H9 (cell line): ENCODE measurements at regions not wholly inside any gene's neighbourhood (a gene's known extent, or its start where the extent isn't known, plus 50 kb on each side); places are given as distances from the start of the nearest gene placed in this dataset.

Source experiments
- DNase-seq: peaks from one replicate; pipeline ENCODE4 v3.0.0-alpha.2; 2017
- H2AFZ ChIP-seq: one replicate; pipeline ENCODE4 v1.6.1; 2013; ENCODE audit warnings: mild to moderate bottlenecking, low read length, control low read depth, moderate library complexity
- H2AK5ac ChIP-seq: 2 replicates; pipeline ENCODE4 v1.6.1; 2013; ENCODE audit warnings: low read length, control low read depth, mixed read lengths; ENCODE audit not compliant: insufficient read length
- H2BK120ac ChIP-seq: one replicate; pipeline ENCODE4 v1.6.1; 2013; ENCODE audit warnings: low read depth, mild to moderate bottlenecking, low read length, control low read depth, inconsistent platforms; ENCODE audit not compliant: poor library complexity, severe bottlenecking
- H2BK12ac ChIP-seq: 2 replicates; pipeline ENCODE4 v1.6.1; 2013; ENCODE audit warnings: low read length, control low read depth, mixed read lengths, low read depth; ENCODE audit not compliant: insufficient read length
- H2BK15ac ChIP-seq: 2 replicates; pipeline ENCODE4 v1.6.1; 2013; ENCODE audit warnings: low read depth, low read length, control low read depth
- H2BK20ac ChIP-seq: one replicate; pipeline ENCODE4 v1.6.1; 2013; ENCODE audit warnings: low read depth, mild to moderate bottlenecking, low read length, control low read depth, inconsistent platforms; ENCODE audit not compliant: poor library complexity, severe bottlenecking
- H2BK5ac ChIP-seq: 2 replicates; pipeline ENCODE4 v1.6.1; 2013; ENCODE audit warnings: low read length, control low read depth, mixed read lengths; ENCODE audit not compliant: insufficient read length
- H3K14ac ChIP-seq: 2 replicates; pipeline ENCODE4 v1.6.1; 2013; ENCODE audit warnings: low read length, control low read depth; ENCODE audit not compliant: insufficient read depth
- H3K18ac ChIP-seq: 2 replicates; pipeline ENCODE4 v1.6.1; 2013; ENCODE audit warnings: low read depth, mild to moderate bottlenecking, mixed read lengths, low read length, control low read depth; ENCODE audit not compliant: insufficient read length
- H3K23ac ChIP-seq: 2 replicates; pipeline ENCODE4 v1.6.1; 2013; ENCODE audit warnings: low read length, control low read depth, mixed read lengths, low read depth; ENCODE audit not compliant: insufficient read length
- H3K23me2 ChIP-seq: 2 replicates; pipeline ENCODE4 v1.6.1; 2013; ENCODE audit warnings: low read depth, mild to moderate bottlenecking, mixed read lengths, low read length, control low read depth; ENCODE audit not compliant: insufficient read length, poor library complexity, severe bottlenecking
- H3K27ac ChIP-seq: 2 replicates; pipeline ENCODE4 v1.5.1; 2013; ENCODE audit warnings: low read length, control low read depth, mixed read lengths, low read depth; ENCODE audit not compliant: insufficient read length
- H3K27me3 ChIP-seq: 2 replicates; pipeline ENCODE4 v1.6.1; 2013; ENCODE audit warnings: low read length, control low read depth, inconsistent platforms; ENCODE audit not compliant: insufficient read depth
- H3K4ac ChIP-seq: 2 replicates; pipeline ENCODE4 v1.6.1; 2013; ENCODE audit warnings: low read depth, mild to moderate bottlenecking, control low read depth, inconsistent platforms, low read length, moderate library complexity
- H3K4me1 ChIP-seq: 2 replicates; pipeline ENCODE4 v1.6.1; 2013; ENCODE audit warnings: low read length, control low read depth, inconsistent platforms; ENCODE audit not compliant: insufficient read depth
- H3K4me2 ChIP-seq: 2 replicates; pipeline ENCODE4 v1.6.1; 2013; ENCODE audit warnings: low read length, control low read depth, mixed read lengths; ENCODE audit not compliant: insufficient read length, insufficient read depth
- H3K56ac ChIP-seq: 2 replicates; pipeline ENCODE4 v1.6.1; 2013; ENCODE audit warnings: low read depth, mild to moderate bottlenecking, mixed read lengths, low read length, control low read depth; ENCODE audit not compliant: insufficient read length
- H3K79me1 ChIP-seq: 2 replicates; pipeline ENCODE4 v1.6.1; 2013; ENCODE audit warnings: low read depth, mild to moderate bottlenecking, moderate library complexity, low read length, control low read depth, inconsistent platforms; ENCODE audit not compliant: insufficient read depth, poor library complexity, severe bottlenecking
- H3K79me2 ChIP-seq: 2 replicates; pipeline ENCODE4 v1.6.1; 2013; ENCODE audit warnings: low read length, control low read depth, inconsistent platforms; ENCODE audit not compliant: insufficient read depth
- H3K9ac ChIP-seq: 2 replicates; pipeline ENCODE4 v1.6.1; 2013; ENCODE audit warnings: low read length, control low read depth, mixed read lengths; ENCODE audit not compliant: insufficient read length; ENCODE audit errors: extremely low read depth
- H3K9me3 ChIP-seq: one replicate; pipeline ENCODE4 v1.6.1; 2013; ENCODE audit warnings: low read depth, low read length, inconsistent platforms; ENCODE audit not compliant: control insufficient read depth
- H3T11ph ChIP-seq: one replicate; pipeline ENCODE4 v1.6.1; 2013; ENCODE audit warnings: mild to moderate bottlenecking, low read length, control low read depth, inconsistent platforms
- H4K20me1 ChIP-seq: one replicate; pipeline ENCODE4 v1.6.1; 2013; ENCODE audit not compliant: control insufficient read depth, insufficient read length, insufficient read depth
- H4K5ac ChIP-seq: 2 replicates; pipeline ENCODE4 v1.6.1; 2013; ENCODE audit warnings: low read depth, mild to moderate bottlenecking, mixed read lengths, low read length, control low read depth; ENCODE audit not compliant: insufficient read length
- H4K8ac ChIP-seq: replicated peaks from 2 replicates; pipeline ENCODE4 v1.6.1; 2013; ENCODE audit warnings: low read length, control low read depth, mixed read lengths, low read depth; ENCODE audit not compliant: insufficient read length
- H4K91ac ChIP-seq: 2 replicates; pipeline ENCODE4 v1.6.1; 2013; ENCODE audit warnings: low read depth, mild to moderate bottlenecking, moderate library complexity, mixed read lengths, low read length, control low read depth; ENCODE audit not compliant: insufficient read length
- H3K27ac Mint-ChIP-seq, 3 experiments: 2 replicates in 2 of 3; 3 replicates in 1 of 3; pipeline ENCODE4 v1.8.0; 2020 to 2021; ENCODE audit warnings: mixed read lengths in 3 of 3, mild to moderate bottlenecking in 1 of 3, moderate library complexity in 1 of 3
- H3K27me3 Mint-ChIP-seq: 2 replicates; pipeline ENCODE4 v1.8.0; 2021; ENCODE audit warnings: low read depth, mild to moderate bottlenecking, moderate library complexity, mixed read lengths
- H3K36me3 Mint-ChIP-seq, 3 experiments: 2 replicates in 2 of 3; 3 replicates in 1 of 3; pipeline ENCODE4 v1.8.0; 2020 to 2021; ENCODE audit warnings: low read depth in 3 of 3, mixed read lengths in 3 of 3; ENCODE audit not compliant: insufficient read depth in 1 of 3
- H3K4me1 Mint-ChIP-seq, 2 experiments: 2 replicates each; pipeline ENCODE4 v1.8.0; 2020; ENCODE audit warnings: mixed read lengths in 2 of 2
- H3K4me3 Mint-ChIP-seq, 2 experiments: 2 replicates in 1 of 2; 3 replicates in 1 of 2; pipeline ENCODE4 v1.8.0; 2020 to 2021; ENCODE audit warnings: mild to moderate bottlenecking in 2 of 2, mixed read lengths in 2 of 2, moderate library complexity in 1 of 2
- H3K9me3 Mint-ChIP-seq, 2 experiments: 2 replicates in 1 of 2; 3 replicates in 1 of 2; pipeline ENCODE4 v1.8.0; 2020; ENCODE audit warnings: mild to moderate bottlenecking in 2 of 2, mixed read lengths in 2 of 2, moderate library complexity in 1 of 2
- WGBS: extraction: QIAGEN DNeasy Blood & Tissue Kit; methylation state at CpG from one replicate; pipeline ENCODE4 v1.1.7; 2013; ENCODE audit warnings: missing lambda C conversion rate, low lambda C conversion rate, mixed read lengths; ENCODE audit not compliant: insufficient read length; ENCODE audit errors: extremely low coverage; 5-methylcytosine and 5-hydroxymethylcytosine counted together
- TF ChIP-seq, protein P1 (sequence below): fragments of 200-600 bp; sonication (generic); conservative IDR thresholded peaks from 3 replicates; pipeline ENCODE4 v1.8.0; 2021; ENCODE audit warnings: antibody characterized with exemption, mild to moderate bottlenecking

DNA sequence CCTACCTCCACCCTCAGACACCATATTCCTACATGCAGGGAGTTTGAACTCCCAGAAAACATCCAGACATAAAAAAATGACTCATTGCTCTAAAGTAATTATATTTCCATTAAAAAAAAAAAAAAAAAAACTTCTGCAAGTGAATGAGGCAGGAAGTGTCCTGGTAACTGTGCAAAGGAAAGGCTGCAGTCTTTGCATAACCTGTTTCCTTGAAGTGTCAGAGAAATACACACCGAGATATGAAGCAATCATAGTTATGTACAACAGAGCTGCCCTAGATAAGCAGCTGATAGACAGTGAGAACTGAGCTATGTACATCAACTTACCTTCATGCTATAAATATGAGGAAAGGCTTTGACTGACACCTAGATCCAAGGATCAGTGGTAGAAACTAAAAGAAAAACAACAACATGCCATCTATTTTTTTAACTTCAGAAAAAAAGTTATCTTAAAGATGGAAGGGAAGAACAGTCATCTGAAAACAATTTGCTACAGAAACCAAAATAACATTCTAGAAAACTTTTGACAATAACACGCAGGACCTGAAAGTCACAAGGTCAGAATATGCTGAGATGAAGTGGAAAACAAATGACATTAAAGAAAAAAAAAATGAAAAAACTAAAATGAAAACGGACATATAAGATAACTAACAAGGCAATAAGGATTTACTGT is 263.2 kb downstream of the SEC23A start:
- Histone ChIP-seq H2AFZ (no peak overlapping the region), H3K4me1 (no peaks in the 10 kb centered on the region), H4K20me1 (no peaks in the 10 kb centered on the region), H2BK20ac (no peak overlapping the region), H3K9ac (no peak overlapping the region), H2BK15ac (no peak overlapping the region), H2BK5ac (no peak overlapping the region), H2BK12ac (no peak overlapping the region), H4K5ac (no peak overlapping the region), H3K14ac (no peak overlapping the region), H3K9me3 (no peaks in the 10 kb centered on the region), H4K91ac (no peak overlapping the region), H3K79me1 (no peaks in the 10 kb centered on the region), H3K27me3 (no peaks in the 10 kb centered on the region), H3K4ac (no peak overlapping the region), H3K23ac (no peak overlapping the region), H3K27ac (no peak overlapping the region), H3K56ac (no peak overlapping the region), H3K4me2 (no peak overlapping the region), H3K23me2 (no peaks in the 10 kb centered on the region), H3K18ac (no peak overlapping the region), H3K79me2 (no peaks in the 10 kb centered on the region), H4K8ac (no peak overlapping the region), H3T11ph (no peak overlapping the region), H2AK5ac (no peak overlapping the region), H2BK120ac (no peak overlapping the region)
- no CpG with 5 or more reads among the region's 3 CpGs for WGBS
- DNase-seq = no peak
- Mint-ChIP-seq H3K27me3 (no peaks in the 10 kb centered on the region), H3K9me3 (0 out of 5 replicates have a peak, but pooled peaks cover 0 to 2% of the 10 kb centered on the region in 2 experiments), H3K4me1 (peaks cover 12 to 13% of the 10 kb centered on the region in 2 experiments), H3K4me3 (no peak overlapping the region), H3K27ac (peak overlapping the region in 2 of 3 experiments; percentile 25 to 38; a peak in 2 of 7 replicates), H3K36me3 (no peaks in the 10 kb centered on the region; a peak in 1 of 7 replicates)
- TF ChIP-seq, protein P1, sequence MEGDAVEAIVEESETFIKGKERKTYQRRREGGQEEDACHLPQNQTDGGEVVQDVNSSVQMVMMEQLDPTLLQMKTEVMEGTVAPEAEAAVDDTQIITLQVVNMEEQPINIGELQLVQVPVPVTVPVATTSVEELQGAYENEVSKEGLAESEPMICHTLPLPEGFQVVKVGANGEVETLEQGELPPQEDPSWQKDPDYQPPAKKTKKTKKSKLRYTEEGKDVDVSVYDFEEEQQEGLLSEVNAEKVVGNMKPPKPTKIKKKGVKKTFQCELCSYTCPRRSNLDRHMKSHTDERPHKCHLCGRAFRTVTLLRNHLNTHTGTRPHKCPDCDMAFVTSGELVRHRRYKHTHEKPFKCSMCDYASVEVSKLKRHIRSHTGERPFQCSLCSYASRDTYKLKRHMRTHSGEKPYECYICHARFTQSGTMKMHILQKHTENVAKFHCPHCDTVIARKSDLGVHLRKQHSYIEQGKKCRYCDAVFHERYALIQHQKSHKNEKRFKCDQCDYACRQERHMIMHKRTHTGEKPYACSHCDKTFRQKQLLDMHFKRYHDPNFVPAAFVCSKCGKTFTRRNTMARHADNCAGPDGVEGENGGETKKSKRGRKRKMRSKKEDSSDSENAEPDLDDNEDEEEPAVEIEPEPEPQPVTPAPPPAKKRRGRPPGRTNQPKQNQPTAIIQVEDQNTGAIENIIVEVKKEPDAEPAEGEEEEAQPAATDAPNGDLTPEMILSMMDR = no peak
